Cardiac fibroblast (primary cell): ENCODE measurements at regions not wholly inside any gene's neighbourhood (a gene's known extent, or its start where the extent isn't known, plus 50 kb on each side); places are given as distances from the start of the nearest gene placed in this dataset.

ENCODE experiments used
- DNase-seq, 2 donors: peaks; one replicate each; pipeline versions ENCODE4 v3.0.0 to v3.0.0-alpha.2; 2010; ENCODE audit warnings: low read depth in 2 of 2
- H3K4me3 ChIP-seq, 2 donors: replicated peaks in 1 of 2; 1 replicate in 1 of 2; 2 replicates in 1 of 2; pipeline ENCODE4 v1.5.1; 2011; ENCODE audit warnings: low read depth in 2 of 2, low read length in 2 of 2, mild to moderate bottlenecking in 2 of 2, moderate library complexity in 1 of 2
- TF ChIP-seq, protein P1 (sequence below): IDR thresholded peaks from one replicate; pipeline ENCODE4 v1.5.1; 2011; ENCODE audit warnings: low read depth, mild to moderate bottlenecking, low read length, inconsistent platforms

- H3K4me3 ChIP-seq: no peak overlapping the region
- TF ChIP-seq, protein P1, sequence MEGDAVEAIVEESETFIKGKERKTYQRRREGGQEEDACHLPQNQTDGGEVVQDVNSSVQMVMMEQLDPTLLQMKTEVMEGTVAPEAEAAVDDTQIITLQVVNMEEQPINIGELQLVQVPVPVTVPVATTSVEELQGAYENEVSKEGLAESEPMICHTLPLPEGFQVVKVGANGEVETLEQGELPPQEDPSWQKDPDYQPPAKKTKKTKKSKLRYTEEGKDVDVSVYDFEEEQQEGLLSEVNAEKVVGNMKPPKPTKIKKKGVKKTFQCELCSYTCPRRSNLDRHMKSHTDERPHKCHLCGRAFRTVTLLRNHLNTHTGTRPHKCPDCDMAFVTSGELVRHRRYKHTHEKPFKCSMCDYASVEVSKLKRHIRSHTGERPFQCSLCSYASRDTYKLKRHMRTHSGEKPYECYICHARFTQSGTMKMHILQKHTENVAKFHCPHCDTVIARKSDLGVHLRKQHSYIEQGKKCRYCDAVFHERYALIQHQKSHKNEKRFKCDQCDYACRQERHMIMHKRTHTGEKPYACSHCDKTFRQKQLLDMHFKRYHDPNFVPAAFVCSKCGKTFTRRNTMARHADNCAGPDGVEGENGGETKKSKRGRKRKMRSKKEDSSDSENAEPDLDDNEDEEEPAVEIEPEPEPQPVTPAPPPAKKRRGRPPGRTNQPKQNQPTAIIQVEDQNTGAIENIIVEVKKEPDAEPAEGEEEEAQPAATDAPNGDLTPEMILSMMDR: no peak
These were observed 157.6 kb upstream of the TMTC2 start for GRCh38 chr12:82529101-82529500.

GRCh38 chr12:82529954-82530353, 156.8 kb upstream of the TMTC2 start:
- no peak overlapping the region for H3K4me3 ChIP-seq
- no peak for DNase-seq
- TF ChIP-seq, protein P1: no peak

More at GRCh38 chr12:82529101-82529500, 157.6 kb upstream of the TMTC2 start:
- no peak for DNase-seq

- H3K4me3 ChIP-seq: no peak overlapping the region
- DNase-seq: no peak
- TF ChIP-seq, protein P1: no peak
These were observed 156.3 kb upstream of the TMTC2 start for GRCh38 chr12:82530394-82530793.

- TF ChIP-seq, protein P1: no peak
- DNase-seq: no peak
- no peak overlapping the region for H3K4me3 ChIP-seq
These were observed 153.4 kb upstream of the TMTC2 start for GRCh38 chr12:82533341-82533740.

DNA sequence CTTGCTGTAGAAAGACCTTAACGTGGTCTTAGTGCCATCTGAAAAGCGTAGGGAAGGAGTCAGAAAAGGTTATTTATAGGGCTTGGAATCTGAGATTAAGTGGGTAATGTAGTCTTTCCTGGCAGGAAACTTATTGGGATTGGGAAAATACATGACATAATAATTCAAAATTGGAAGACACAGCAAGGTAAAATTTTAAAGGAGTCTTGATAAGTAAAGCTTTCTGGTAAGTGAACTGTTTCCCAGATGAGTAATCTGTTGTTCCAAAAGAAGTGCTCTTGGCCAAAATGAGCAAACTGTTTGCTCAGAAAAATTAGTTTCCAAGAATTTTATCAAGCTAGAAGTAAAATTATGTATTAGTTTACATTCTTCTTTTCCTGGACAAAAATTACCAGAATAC, 149.3 kb upstream of the TMTC2 start:
- no peak overlapping the region for H3K4me3 ChIP-seq
- no peak for DNase-seq
- TF ChIP-seq, protein P1: no peak

GRCh38 chr12:82554529-82554928, 132.2 kb upstream of the TMTC2 start:
- no peak overlapping the region for H3K4me3 ChIP-seq
- TF ChIP-seq, protein P1: no peak
- DNase-seq: peak in 1 of 2 donors; percentile 2

- DNase-seq: peak; percentile 0 to 7
- no peak overlapping the region for H3K4me3 ChIP-seq
- TF ChIP-seq, protein P1: no peak
These were observed 131.0 kb upstream of the TMTC2 start for GRCh38 chr12:82555699-82556098.
